ENCODE measurements at regions not wholly inside any gene's neighbourhood (a gene's known extent, or its start where the extent isn't known, plus 50 kb on each side); places are given as distances from the start of the nearest gene placed in this dataset.
"Not testable (repeated sequence)": the region's sequence is repeated elsewhere in the genome, so short reads cannot be mapped to it uniquely, and the experiment has no call there.

DNA sequence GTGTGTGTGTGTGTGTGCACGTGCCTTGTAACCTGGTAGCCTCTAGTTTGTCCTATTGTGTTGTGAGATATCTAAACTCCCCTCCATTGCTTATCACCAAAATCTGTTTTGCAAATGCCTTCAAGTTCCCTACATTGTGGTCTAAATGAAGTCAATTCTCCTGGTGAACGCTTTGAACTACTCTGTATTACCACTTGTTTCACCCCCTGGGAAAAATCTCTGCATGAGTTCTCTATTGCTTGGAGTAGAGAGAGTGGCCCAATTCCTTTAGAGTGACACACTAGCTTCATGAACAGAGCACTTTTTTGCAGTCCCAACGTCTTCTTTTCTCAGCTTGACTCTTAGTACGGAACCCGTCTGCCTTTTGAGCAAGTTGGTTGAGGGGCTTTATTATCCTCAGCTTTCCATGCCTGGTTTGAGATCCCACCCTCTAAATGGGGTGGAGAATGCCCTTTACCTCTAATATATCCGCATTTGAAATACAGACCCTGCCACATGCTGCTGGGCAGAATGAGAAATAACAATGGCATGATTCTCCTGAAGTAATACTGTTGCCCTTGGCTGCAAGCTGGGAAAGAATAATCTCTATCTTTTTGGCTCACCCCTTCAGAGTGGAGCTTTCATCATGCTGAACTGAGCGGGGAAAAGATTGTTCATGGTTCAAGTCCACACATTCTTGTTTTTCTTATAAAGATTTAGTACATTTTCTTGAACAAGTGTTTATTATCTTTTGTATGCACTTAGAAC is 2545.3 kb downstream of the PCDH9 start:
- no peak for DNase-seq (ENCODE audit: low read depth)

DNA sequence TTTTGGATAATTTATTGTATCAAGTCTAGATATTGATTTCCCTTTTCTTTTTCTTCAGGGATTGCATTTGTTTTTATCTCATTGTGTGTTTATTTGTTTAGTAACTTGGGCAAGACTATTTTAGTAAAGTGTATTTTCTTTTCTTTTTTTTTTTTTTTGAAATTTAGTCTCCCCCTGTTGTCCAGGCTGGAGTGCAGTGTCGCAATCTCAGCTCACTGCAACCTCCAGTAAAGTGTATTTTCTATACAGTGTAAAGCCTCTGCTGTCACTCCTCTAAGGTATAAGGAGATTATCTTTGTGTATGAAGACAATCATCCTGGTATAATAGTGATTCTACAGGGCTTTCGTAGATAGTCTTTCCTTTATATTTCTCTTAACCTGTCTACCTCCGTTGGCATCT is 2546.0 kb downstream of the PCDH9 start:
- no peak for DNase-seq (ENCODE audit: low read depth)

DNA sequence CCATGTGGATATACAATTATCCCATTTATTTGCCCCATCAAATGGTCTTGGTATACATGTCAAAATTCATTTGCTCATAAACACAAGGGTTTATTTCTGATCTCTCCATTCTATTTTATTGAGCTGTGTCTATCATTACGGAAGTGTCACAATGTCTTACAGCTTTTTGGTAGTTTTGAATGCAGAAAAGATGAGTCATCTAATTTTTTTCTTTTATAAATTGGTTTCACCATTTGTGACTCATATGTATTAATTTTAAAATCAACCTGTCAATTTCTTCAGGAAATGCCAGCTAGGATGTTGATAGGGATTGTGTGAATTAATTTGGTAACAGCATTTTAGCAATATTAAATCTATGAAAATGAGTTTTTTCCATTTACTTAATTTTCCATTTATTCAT is 2549.4 kb downstream of the PCDH9 start:
- no peak for DNase-seq (ENCODE audit: low read depth)

DNA sequence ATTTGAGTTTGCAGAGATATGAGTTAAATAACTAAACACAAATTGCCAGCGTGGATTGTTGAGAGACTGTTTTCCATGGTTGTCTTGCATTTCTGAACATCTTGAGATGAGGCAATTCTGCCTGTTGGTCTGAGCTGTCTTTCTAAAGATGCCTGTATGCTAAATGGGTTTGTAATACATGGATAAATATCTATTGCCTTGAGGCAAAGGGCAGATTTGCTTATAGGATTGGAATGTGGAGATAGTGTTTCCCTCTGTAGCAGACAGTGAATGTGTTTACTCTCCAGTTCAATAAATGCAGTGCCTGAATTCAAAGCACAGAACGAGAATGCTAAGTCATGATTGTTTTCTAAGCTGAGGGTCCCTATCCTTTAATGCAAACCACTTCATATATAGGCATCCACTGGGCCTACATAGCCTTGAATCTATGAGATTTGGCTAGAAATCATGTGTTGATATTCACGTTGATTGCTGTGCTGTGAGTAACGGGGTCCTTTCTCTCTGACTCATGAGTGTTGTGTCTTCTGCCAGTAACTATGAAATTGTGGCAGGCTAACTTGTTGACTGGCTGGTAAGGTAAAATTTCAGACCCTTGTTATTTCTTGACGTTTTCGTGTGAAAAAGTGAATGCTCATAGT is 2554.8 kb downstream of the PCDH9 start:
- DNase-seq (ENCODE audit: low read depth), result no peak

DNA sequence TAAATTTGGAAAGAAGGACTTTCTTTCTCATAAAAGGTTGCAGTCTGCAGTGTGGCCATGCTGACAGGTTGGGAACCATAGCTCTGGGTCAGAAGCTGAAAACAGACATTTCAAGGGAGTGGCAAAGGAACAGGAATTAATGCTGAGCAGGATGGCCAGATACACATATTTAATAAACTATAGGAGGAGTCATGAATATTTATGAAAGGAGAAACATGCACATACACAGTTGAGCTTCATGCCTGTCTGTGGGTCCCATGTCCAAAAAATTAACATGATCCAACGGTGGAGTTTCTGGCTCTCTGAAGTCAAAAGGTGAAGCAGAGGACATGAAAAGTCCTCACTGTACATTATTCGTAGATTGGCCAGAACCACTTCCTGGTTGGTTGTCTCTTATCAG is 2556.0 kb downstream of the PCDH9 start:
- DNase-seq (ENCODE audit: low read depth), result no peak

DNA sequence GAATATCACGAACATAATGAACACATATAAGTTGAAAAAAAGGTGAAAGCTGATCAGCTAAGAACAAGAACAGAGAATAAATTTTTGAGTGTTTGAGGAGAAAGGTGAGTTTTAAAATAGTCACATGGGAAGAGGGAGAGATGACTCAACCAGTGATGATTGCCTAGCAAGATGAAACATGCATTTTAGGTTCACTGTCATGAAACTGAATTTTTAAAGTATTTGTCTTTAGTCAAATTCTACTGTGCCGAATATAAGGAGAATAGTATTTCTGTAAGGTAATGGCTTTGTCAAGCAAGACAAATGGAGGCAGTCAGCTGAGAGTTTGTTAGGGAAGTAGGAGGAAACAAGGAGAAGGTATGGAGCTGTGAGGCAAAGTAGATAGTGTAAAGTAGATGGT is 2557.4 kb downstream of the PCDH9 start:
- DNase-seq (ENCODE audit: low read depth), result no peak

DNA sequence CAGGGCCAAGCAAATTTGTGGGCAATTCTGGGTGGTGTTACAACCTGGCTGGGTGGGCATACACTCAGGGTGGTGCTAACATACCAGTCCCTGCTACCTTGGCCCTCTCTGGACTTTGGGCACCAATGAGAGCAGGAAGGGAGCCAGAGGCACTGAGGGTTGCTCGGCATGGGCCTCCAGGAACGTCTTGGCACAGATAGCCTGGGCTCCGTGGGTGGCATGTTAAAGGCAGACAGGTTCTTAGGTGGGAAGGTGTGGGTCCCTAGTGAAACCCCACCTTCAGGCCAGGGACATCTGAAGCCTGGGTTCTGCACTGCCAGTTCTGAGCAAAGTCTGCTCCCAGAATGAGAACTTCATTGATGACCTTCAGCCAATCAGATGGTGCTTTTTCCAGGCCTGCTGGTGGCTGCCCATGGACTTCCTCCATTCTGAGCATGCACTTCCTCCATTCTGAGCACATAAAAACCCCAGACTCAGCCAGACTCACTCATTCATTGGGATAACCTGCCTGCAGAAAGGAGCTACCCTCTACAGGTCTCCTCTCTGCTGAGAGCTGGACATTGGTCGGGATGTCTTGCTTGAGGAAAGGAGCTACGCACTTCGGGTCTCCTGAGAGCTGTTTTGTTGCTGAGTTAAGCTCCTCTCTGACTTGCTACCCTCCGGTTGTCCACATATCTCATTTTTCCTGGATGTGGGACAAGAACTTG is 2567.1 kb downstream of the PCDH9 start:
- no peak for DNase-seq (ENCODE audit: low read depth)

DNA sequence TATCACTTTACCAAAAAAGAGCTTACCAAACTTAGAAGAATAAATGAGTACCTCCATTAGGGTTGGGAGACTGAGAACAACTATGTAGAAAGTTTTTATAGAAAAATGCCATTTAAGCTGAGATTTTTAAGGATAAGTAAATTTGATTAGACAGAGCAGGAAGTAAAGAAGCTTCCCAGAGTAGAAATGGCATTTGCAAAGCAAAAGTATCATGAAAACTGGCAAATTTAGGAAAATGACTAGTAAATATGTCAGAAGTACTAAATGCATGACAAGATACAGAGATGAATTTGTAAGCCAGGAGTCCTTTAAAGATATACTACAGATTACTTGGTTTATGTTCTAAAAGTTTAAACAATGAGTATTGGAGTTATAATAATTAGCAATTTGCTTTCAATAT is 2581.8 kb downstream of the PCDH9 start:
- DNase-seq (ENCODE audit: low read depth), result no peak

DNA sequence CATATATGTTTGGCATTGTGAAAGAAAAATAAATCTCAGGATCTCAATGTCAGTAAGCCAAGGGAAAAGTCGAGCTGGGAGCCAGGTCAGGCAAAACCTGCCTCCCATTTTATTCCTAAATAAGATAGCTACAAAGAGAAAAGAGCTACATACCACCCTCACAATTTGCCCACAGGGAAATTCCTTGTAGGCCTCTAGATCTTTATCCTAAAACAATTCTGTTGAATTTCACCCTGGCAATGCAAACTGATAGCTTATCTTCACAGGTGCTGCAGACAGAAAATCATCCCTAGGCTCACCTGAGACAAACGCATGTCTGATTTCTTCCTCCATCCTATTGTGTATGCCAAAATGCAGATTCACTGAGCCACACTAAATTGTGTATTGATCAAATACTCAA is 2587.1 kb downstream of the PCDH9 start:
- no peak for DNase-seq (ENCODE audit: low read depth)

DNA sequence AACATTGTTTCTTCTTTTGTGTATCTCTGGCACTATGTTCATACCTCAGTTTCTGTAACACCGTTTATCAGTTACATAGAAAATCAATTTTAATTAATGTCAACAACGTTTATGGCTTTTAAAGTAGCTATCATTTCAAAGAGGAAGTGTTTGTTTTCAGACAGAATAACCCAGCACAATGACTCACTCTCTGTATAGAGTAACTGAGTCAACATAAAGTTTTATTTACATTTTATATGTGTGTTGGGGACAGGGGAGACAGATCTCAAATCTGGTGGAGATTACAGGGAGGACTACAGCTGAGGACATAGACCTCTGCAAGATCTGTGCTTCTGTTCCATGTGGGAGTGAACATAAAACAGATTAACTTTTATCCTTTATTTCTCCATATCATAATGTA is 2590.1 kb downstream of the PCDH9 start:
- no peak for DNase-seq (ENCODE audit: low read depth)

DNA sequence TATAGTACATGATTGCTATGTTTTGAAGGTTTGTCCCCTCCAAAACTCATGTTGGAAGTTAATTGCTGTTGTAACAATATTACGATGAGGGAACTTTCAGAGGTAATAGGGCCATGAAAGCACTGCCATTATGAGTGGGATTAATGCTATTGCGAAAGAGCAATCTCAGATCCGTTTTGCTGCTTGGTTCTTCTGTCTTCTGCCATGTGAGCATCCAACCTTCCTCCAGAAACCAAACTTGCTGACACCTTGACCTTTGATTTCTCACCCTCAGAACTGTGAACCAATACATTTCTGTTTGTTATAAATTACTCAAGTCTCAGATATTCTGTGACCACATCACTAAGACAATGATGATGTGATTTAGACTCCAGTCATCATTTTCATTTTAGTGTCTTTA is 2590.9 kb downstream of the PCDH9 start:
- DNase-seq (ENCODE audit: low read depth), result no peak

DNA sequence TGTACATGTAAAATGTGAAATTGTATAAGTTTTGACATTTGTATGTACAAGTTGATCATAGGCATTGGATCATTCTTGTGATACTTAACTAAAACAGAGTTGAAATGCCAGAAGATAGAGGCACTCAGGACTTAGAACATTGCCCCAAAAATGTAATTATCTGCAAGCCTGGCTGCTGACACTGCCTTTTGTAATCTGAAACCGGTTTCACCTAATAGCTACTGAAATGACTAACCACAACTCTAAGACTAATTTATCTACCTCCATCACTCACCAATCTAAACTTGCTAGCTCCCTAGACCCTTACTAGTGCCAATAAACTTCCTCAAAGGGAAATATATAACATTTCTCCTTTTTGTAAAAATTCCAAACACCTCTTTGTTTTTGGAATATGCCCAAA is 2596.2 kb downstream of the PCDH9 start:
- DNase-seq (ENCODE audit: low read depth), result no peak

DNA sequence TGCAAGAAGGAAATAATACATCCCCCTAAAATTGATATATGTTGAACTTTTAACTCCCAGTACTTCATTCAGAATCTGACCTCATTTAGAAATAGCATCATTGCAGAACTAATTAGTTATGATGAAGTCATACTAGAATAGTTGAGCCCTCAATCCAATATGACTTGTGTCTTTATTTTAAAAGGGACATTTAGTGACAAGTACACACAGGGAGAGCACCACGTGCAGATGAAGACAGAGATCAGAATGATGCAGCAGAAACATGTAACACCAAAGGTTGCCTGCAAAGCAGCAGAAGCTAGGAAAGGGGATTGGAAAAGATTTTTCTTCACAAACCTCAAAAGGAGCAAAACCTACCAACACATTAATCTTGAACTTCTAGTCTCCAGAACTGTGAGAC is 2602.5 kb downstream of the PCDH9 start:
- no peak for DNase-seq (ENCODE audit: low read depth)

DNA sequence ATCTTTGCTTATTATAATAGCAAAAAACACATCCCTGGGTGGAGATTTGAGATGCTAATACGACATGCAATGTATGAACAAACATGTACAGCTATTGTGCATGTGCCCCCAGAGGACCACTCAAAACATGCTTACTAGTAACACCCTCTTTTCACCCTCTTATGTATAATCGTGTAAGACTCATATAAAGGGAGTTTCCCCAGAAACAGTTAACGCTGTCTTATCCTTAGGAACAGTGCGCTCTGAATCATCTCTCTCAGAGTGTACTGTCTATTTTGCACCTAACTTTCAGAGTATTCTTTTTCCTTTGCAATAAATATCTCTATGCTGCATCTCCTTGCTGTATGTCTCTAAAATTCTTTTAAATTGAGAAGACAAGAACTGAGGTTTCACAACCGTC is 2604.0 kb downstream of the PCDH9 start:
- no peak for DNase-seq (ENCODE audit: low read depth)

DNA sequence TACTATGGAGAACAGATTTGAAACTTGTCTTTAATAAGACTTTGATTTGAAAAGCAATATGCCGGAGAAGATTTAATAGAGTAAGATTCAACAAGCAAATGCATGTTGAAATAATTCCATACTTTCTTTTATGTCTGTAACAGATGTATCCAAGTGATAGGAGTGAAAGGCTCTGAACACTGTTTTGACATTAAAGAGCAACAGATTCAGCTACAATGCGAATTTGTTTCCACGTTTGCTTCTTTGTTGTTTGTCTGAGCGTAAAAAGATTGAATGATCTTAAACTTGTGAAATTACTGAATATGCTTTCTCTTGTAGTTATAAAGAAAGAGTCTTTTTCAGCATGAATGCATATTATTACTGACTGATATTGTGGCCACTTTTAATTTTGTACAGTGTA is 2612.9 kb downstream of the PCDH9 start:
- no peak for DNase-seq (ENCODE audit: low read depth)

DNA sequence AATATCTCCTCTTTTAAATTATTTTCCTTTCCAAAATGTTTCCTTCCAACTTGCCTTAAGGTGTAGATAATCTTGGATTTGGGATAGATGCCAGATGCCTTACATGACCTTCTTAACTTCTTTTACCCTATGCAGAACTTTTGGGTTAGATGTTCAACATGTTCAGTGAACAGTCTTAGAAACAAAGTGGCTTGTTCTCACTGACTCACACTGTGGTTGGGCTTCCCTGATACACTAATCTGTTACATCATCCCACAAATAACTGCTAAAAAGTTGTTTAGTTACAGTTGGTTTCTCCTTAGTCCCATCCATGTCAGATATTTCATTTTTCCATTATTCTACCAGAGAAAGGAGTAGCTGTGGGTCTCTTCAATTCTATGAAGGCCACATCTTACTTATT is 2638.2 kb downstream of the PCDH9 start:
- DNase-seq (ENCODE audit: low read depth), result peak; percentile 7

DNA sequence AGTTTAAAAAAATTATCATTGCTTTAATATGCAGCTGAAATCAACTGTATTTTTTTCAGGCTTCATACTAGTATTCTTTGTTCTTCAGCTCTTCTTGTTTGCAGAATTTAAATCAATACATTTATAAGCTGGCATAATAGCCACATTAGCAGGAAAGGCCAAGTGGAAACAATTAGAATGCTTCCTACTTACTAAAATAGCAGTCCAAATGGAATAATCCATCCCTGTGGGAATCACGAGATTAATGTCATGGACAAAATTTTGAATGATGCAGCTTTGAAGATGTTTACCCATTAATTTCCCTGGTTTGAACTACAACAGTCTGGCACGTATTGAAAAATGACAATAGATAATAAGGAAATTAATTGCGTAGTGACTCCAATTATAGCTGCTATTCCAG is 2650.8 kb downstream of the PCDH9 start:
- no peak for DNase-seq (ENCODE audit: low read depth)

DNA sequence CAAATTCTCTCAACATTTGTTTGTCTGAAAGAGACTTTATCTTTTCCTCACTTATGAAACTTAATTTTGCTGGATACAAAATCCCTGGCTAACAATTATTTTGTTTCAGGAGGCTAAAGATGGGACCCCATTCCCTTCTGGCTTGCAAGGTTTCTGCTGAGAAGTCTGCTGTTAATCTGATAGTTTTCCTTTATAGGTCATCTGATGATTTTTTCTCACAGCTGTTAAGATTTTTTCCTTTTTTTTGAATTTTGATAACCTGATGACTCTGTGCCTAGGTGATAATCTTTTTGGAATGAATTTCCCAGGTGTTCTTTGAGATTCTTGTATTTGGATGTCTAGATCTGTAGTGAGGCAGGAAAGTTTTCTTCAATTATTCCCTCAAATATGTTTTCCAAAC is 2661.4 kb downstream of the PCDH9 start:
- no peak for DNase-seq (ENCODE audit: low read depth)

DNA sequence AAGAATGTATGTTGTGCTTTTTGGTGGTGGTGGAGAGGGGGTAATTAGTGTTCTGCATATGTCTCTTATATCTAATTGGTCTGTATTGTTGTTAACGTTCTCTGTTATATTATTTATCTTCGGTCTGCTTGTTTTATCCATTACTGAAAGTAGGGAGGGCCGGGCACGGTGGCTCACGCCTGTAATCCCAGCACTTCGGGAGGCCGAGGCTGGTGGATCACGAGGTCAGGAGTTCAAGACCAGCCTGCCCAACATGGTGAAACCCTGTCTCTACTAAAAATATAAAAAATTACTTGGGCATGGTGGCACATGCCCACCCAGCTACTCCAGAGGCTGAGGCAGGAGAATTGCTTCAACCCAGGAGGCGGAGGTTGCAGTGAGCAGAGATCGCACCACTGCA is 2672.1 kb downstream of the PCDH9 start:
- DNase-seq (ENCODE audit: low read depth), result not testable (repeated sequence)

DNA sequence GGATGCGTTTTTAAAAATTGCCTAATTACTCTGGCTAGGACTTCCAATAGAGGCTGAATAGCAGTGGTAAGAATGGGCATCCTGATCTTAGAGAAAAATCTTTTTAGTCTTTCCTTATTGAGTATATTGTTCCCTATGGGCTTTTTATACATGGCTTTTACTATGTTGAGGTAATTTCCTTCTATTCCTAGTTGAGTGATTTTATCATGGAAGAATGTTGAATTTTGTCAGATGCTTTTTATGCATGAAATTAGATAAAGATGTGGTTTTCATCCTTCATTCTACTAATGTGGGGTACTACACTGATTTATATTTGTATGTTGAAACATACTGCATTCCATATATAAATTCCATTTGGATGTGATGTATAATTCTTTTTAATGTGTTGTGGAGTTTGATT is 2673.8 kb downstream of the PCDH9 start:
- no peak for DNase-seq (ENCODE audit: low read depth)

DNA sequence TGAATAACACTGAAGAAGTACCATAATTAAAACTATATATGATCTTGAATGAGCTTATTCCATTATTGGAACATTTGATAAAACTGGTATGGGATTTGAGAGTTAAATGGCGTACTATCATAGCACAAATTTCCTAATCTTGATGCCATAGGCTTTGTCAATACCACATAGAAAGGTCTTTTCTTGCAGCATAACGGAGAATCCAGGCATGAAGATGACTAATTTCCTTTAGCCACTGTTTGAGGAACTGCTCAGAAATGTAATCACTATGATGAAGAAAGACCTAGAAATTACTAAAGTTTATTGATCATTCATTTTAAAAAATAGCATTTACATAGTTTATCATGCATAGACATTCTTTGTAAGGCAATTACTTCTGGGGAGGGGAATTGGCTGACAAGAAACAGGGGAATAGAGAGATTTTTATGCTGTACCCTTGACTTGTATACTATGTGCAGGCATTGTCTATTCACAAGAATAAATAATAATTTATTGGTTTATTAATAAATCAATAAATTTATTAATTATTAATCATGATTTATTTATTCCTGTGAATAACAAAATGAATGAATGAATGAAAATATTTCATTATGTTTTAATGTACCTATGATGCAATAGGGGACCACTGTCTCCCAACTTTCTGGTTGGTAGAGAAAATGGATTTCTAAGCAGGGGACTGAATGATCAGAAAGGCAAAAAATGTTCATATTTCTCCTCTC is 2676.6 kb downstream of the PCDH9 start:
- DNase-seq (ENCODE audit: low read depth), result no peak

DNA sequence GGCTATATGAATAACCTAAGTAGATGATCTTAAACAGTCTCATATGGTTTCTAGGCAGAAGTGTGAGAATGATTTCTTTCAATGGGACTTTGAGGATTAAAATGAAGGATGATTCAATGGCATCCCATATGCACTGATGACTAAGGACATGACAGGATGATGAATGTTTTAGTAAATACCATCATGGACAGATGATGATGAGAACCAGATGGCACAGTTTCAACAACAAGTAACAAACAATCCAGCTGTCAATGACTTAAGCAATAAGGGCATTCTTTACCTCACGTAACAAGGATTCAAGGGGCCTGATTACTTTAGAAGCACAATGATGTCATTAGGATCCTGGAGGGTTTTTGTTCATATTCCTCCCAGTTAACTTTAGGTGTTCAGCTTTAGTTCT is 2678.4 kb downstream of the PCDH9 start:
- DNase-seq (ENCODE audit: low read depth), result no peak

DNA sequence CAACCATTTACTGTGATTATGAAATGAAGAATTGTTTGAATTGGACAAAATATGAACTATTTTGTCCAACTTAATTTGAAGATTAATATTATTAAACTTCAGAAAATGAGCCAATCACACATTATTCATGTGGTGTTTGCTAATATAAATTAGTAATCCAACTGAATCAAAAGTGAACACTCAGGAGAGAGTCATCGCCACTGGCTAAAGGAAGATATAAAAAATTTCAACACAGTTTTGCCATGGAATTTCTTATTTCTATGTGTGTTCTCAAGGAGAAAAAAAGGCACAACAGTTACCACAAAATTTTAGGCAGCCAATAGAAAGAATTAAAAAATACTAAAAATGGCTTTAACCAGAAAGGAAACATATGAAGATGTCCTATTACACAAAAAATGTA is 2683.8 kb downstream of the PCDH9 start:
- DNase-seq (ENCODE audit: low read depth), result no peak

All from renal cortical epithelial cell (primary cell).